ENCODE measurements at regions not wholly inside any gene's neighbourhood (a gene's known extent, or its start where the extent isn't known, plus 50 kb on each side); places are given as distances from the start of the nearest gene placed in this dataset.

GRCh38 chr18:76223403-76223802, 271.6 kb downstream of the ZNF516 start:
- no peak overlapping the region for H3K27ac Mint-ChIP-seq
- peaks cover 7% of the 10 kb centered on the region for H3K27me3 Mint-ChIP-seq (ENCODE audit: low read depth)
- peaks cover 12% of the 10 kb centered on the region for H3K4me1 Mint-ChIP-seq
- H3K9me3 Mint-ChIP-seq: no peaks in the 10 kb centered on the region
- no peak for DNase-seq (ENCODE audit: low spot score in 2 of 2, unreplicated experiment in 2 of 2)
- no peak overlapping the region for H3K4me3 Mint-ChIP-seq
- no peak for TF ChIP-seq CTCF (IDR thresholded peaks at IDR 0.05; ENCODE audit: unreplicated experiment)
- no peaks in the 10 kb centered on the region for H3K36me3 Mint-ChIP-seq

GRCh38 chr18:76219023-76219422, 276.0 kb downstream of the ZNF516 start:
- peaks cover 14% of the 10 kb centered on the region for H3K4me1 Mint-ChIP-seq
- no peak overlapping the region for H3K4me3 Mint-ChIP-seq
- peak overlapping the region; percentile 80 for H3K27ac Mint-ChIP-seq
- no peak for DNase-seq (ENCODE audit: low spot score in 2 of 2, unreplicated experiment in 2 of 2)
- H3K27me3 Mint-ChIP-seq (ENCODE audit: low read depth): peaks cover 2% of the 10 kb centered on the region
- peaks cover 10% of the 10 kb centered on the region for H3K9me3 Mint-ChIP-seq
- H3K36me3 Mint-ChIP-seq: no peaks in the 10 kb centered on the region
- TF ChIP-seq CTCF (IDR thresholded peaks at IDR 0.05; ENCODE audit: unreplicated experiment): no peak

GRCh38 chr18:76216096-76216495, 278.9 kb downstream of the ZNF516 start:
- TF ChIP-seq CTCF (IDR thresholded peaks at IDR 0.05; ENCODE audit: unreplicated experiment): no peak
- H3K36me3 Mint-ChIP-seq: no peaks in the 10 kb centered on the region
- H3K27ac Mint-ChIP-seq: no peak overlapping the region
- H3K4me1 Mint-ChIP-seq: peaks cover 40% of the 10 kb centered on the region
- H3K27me3 Mint-ChIP-seq (ENCODE audit: low read depth): peaks cover 2% of the 10 kb centered on the region
- H3K4me3 Mint-ChIP-seq: no peak overlapping the region
- no peak for DNase-seq (ENCODE audit: low spot score in 2 of 2, unreplicated experiment in 2 of 2)
- peaks cover 10% of the 10 kb centered on the region for H3K9me3 Mint-ChIP-seq

GRCh38 chr18:76213991-76214390, 281.1 kb downstream of the ZNF516 start:
- Mint-ChIP-seq H3K36me3 (no peaks in the 10 kb centered on the region), H3K4me1 (peaks cover 37% of the 10 kb centered on the region), H3K9me3 (peaks cover 10% of the 10 kb centered on the region), H3K27ac (no peak overlapping the region), H3K27me3 (ENCODE audit: low read depth) (no peaks in the 10 kb centered on the region), H3K4me3 (no peak overlapping the region)
- DNase-seq (ENCODE audit: low spot score in 2 of 2, unreplicated experiment in 2 of 2): no peak
- no peak for TF ChIP-seq CTCF (IDR thresholded peaks at IDR 0.05; ENCODE audit: unreplicated experiment)

- peaks cover 44% of the 10 kb centered on the region for H3K4me1 Mint-ChIP-seq
- H3K9me3 Mint-ChIP-seq: peaks cover 10% of the 10 kb centered on the region
- H3K27ac Mint-ChIP-seq: peak overlapping the region; percentile 18
- no peak for DNase-seq (ENCODE audit: low spot score in 2 of 2, unreplicated experiment in 2 of 2)
- H3K4me3 Mint-ChIP-seq: no peak overlapping the region
- no peaks in the 10 kb centered on the region for H3K36me3 Mint-ChIP-seq
- no peaks in the 10 kb centered on the region for H3K27me3 Mint-ChIP-seq (ENCODE audit: low read depth)
- TF ChIP-seq CTCF (IDR thresholded peaks at IDR 0.05; ENCODE audit: unreplicated experiment): no peak
These were observed 282.1 kb downstream of the ZNF516 start for GRCh38 chr18:76212960-76213359.

GRCh38 chr18:76209597-76209996, 285.4 kb downstream of the ZNF516 start:
- H3K36me3 Mint-ChIP-seq: no peaks in the 10 kb centered on the region
- H3K4me3 Mint-ChIP-seq: no peak overlapping the region
- H3K27ac Mint-ChIP-seq: no peak overlapping the region
- no peak for TF ChIP-seq CTCF (IDR thresholded peaks at IDR 0.05; ENCODE audit: unreplicated experiment)
- no peaks in the 10 kb centered on the region for H3K27me3 Mint-ChIP-seq (ENCODE audit: low read depth)
- H3K4me1 Mint-ChIP-seq: peaks cover 76% of the 10 kb centered on the region
- no peaks in the 10 kb centered on the region for H3K9me3 Mint-ChIP-seq
- DNase-seq (ENCODE audit: low spot score in 2 of 2, unreplicated experiment in 2 of 2): no peak
